GM19468 (cell line): ENCODE measurements at regions not wholly inside any gene's neighbourhood (a gene's known extent, or its start where the extent isn't known, plus 50 kb on each side); places are given as distances from the start of the nearest gene placed in this dataset.

Experiments
- ATAC-seq: cut with Tn5 transposase; IDR thresholded peaks from one replicate; pipeline ENCODE4 v1.9.1; 2021; ENCODE audit warnings: mild to moderate bottlenecking, moderate library complexity, moderate number of reproducible peaks; ENCODE audit not compliant: unreplicated experiment; ENCODE audit errors: extremely low read depth

GRCh38 chr9:32294106-32294505 is 90.3 kb upstream of the ACO1 start:
- no peak for ATAC-seq

GRCh38 chr9:32300373-32300772 is 84.1 kb upstream of the ACO1 start:
- no peak for ATAC-seq

GRCh38 chr9:32304495-32304894 is 79.9 kb upstream of the ACO1 start:
- ATAC-seq = no peak

- ATAC-seq = no peak
Observed at GRCh38 chr9:32306006-32306405, 78.4 kb upstream of the ACO1 start.

- ATAC-seq = no peak
Observed at GRCh38 chr9:32319312-32319929, 65.0 kb upstream of the ACO1 start.

GRCh38 chr9:32322622-32323021 is 61.8 kb upstream of the ACO1 start:
- no peak for ATAC-seq

- no peak for ATAC-seq
Observed at GRCh38 chr9:32326146-32326545, 58.3 kb upstream of the ACO1 start.

- no peak for ATAC-seq
Observed at GRCh38 chr9:32331240-32331639, 53.2 kb upstream of the ACO1 start.

- ATAC-seq = no peak
Observed at GRCh38 chr9:32334112-32334511, 50.3 kb upstream of the ACO1 start.
